GM12801 (cell line): ENCODE measurements at regions not wholly inside any gene's neighbourhood (a gene's known extent, or its start where the extent isn't known, plus 50 kb on each side); places are given as distances from the start of the nearest gene placed in this dataset.

ENCODE experiments used
- CTCF ChIP-seq: IDR thresholded peaks from one replicate; pipeline ENCODE4 v1.5.1; 2011; ENCODE audit warnings: control low read depth; ENCODE audit not compliant: insufficient read length; ENCODE audit errors: extremely low read depth

DNA sequence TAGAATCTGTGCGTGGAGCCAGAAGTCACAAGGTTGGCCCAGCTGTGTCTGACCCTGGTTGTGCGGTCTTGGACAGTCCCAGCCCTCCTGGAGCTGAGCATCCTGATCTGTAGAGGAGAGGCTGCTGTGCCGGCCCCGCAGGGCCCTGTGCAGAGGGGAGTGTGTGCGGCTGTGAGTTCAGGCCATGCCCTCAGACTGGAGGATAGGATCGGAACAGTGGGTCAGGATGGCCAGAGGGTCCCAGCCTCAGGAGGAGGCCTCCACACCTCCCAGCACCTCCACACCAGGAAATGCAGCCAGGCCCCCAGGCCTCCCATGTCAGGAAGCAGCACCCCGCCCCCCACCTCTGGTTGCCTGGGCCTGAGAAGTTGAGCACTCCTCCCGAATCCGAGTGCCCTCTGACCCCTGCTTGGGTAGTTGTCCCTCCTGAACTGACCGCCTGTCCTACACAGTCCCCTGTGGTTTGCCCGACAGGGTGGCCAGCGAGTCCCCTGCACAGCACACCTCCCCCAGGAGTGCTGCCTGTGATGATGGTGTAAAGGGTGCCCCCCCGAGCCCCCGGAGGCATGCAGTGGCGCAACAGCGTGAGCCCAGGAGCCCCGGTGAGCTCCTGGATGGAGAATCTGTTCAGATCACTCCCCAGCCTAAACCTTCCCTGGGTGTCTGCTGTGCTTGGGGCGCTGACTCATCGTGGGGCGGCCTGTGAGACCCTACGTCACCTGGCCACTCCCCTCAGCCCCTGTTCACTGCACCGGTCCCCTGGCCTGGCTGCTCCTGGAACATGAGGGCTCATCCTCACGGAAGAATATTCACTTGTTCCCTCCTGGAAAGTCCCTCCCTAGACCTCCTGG lies 285.2 kb downstream of the SEC14L1 start:
- no peak for TF ChIP-seq CTCF

GRCh38 chr17:77426676-77427386 lies 286.1 kb downstream of the SEC14L1 start:
- TF ChIP-seq CTCF, result no peak

GRCh38 chr17:77427391-77427991 lies 286.7 kb downstream of the SEC14L1 start:
- no peak for TF ChIP-seq CTCF

DNA sequence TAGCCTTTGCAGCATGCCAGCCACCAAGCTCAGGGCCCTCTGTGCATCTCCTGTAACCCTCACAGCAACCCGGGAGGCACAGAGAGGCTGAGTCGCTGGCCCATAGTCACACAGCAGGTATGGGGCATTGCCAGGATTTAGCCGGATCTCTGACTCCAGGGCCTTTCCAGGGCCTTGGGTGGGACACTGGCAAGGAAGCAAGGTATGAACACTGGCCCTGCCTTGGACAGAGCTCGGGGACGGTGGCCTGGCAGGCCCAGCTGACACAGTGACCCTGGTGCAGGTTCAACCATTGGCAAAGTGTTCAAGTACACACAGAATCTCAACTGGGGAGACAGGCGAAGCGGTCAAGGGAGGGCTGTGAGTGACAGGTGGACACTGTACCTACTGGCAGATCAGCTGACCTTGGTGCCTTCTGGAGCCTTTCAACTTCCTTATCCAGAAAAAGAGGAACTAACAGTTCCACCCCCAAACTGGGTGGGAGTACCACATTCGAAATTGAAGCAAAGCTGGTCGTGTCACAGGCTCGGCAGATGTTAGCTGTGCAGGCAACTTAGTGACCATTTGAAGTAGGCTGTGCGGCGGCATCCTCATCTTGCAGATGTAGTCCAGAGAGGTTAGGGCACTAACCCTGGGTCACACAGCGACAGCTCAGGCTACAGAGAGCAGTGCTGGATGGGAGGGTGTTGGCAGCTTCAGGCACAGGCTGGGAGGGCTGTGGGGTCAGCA lies 287.4 kb downstream of the SEC14L1 start:
- no peak for TF ChIP-seq CTCF

DNA sequence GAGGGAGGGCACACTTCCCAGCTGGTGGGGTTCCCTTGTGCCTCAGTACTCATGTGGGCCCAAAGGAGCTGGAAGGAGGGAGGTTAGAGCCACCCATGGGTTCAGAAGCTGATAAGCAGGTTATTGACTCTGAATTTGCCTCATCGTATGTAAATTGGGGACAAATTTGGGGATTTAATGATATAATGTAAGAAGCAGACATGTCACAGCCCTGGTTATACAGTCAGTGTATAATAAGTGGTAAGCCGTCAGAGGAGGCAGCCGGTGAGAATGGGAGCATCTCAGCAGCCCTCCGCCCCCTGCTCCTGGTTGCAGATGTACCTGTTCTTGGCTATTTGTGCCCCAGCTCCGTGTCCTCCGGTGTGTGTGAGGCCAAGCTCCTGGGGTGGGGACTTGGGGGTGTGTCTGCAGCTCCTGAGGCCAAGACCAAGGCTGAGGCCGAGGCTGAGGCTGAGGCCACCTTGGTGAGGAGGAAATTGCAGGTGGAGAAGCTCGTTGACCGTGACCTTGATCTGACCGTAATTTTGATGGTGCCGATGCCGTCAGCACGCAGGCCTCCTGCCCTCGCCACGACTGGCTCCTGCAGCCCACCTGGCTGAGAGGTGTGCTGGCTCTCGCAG lies 288.1 kb downstream of the SEC14L1 start:
- TF ChIP-seq CTCF, result no peak

DNA sequence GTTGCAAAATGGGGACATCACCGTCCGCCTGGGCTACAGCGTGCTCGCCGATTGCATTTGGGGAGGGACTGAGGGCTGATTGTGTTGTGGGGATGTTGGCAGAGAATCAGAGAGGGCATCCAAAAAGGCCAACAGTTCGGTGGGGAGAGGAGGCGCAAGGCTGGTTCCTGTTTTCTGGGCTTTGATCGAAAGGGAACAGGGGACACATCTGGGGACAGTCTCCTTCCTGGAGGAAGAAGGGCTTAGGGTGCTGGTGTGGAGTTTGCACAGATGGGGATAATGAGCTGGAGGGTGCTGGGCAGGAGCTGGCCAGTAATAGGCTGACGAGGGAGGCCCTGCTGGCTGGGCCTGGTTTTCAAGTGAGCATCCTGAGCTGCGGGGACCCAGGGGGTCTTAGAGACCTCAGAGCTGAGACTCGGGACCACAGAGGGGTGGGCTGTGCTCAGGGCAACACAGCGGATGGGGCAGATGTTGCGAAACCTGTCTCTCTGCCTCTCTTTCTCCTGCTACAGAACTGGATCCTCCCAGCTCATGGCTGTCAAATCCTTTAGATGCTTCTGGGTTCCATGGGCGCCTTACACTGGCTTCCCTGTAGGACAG lies 288.7 kb downstream of the SEC14L1 start:
- no peak for TF ChIP-seq CTCF
